ENCODE measurements at regions not wholly inside any gene's neighbourhood (a gene's known extent, or its start where the extent isn't known, plus 50 kb on each side); places are given as distances from the start of the nearest gene placed in this dataset.

DNA sequence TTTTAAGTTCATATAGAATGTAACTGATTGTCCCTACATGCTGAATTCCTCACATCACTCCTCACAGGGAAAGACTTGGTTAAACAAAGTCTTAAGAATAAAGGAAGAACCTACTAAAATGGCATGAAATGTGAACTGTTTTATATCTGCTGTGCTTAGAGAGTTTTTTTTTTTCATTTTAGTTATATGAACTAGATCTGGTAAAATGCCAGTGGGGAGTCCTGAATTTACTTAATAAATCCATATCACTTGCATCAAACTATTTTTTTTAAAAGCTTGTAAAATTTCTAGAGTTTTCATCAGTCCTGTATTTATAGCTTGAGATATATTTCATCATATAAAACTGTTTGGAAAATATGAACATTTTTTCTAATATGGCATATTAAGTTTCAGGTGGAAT, 1528.6 kb downstream of the EFNA5 start:
- no peak overlapping the region for H3K4me3 ChIP-seq (ENCODE audit: low read depth, low read length)
- no peak for DNase-seq (ENCODE audit: low read depth)
- H3K36me3 ChIP-seq (ENCODE audit: control insufficient read depth, insufficient read depth, low read length), result no peaks in the 10 kb centered on the region
- H3K27me3 ChIP-seq (ENCODE audit: control insufficient read depth, insufficient read depth, low read length), result no peaks in the 10 kb centered on the region
- TF ChIP-seq, protein P1, sequence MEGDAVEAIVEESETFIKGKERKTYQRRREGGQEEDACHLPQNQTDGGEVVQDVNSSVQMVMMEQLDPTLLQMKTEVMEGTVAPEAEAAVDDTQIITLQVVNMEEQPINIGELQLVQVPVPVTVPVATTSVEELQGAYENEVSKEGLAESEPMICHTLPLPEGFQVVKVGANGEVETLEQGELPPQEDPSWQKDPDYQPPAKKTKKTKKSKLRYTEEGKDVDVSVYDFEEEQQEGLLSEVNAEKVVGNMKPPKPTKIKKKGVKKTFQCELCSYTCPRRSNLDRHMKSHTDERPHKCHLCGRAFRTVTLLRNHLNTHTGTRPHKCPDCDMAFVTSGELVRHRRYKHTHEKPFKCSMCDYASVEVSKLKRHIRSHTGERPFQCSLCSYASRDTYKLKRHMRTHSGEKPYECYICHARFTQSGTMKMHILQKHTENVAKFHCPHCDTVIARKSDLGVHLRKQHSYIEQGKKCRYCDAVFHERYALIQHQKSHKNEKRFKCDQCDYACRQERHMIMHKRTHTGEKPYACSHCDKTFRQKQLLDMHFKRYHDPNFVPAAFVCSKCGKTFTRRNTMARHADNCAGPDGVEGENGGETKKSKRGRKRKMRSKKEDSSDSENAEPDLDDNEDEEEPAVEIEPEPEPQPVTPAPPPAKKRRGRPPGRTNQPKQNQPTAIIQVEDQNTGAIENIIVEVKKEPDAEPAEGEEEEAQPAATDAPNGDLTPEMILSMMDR (IDR thresholded peaks at IDR 0.05; ENCODE audit: insufficient read depth, low read length, poor library complexity, severe bottlenecking), result no peak

DNA sequence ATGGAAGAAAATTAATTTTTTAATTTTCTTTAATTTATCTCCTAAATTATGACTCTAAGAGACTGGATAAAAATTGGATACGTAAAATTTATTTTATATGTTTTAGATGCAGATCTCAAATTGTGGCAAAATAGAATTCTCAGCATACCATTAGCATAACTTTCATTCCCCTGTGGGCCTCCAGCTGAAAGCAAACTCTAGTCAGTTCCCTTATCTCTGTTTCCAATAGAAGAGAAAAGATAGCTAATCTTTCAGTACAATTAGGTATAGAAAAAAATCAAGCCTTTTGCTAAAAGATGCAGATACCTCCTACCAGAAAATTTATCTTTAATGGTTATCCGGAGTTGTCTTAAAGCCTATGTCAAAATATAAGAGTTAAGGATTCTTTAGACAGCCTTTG, 1530.6 kb downstream of the EFNA5 start:
- TF ChIP-seq, protein P1 (IDR thresholded peaks at IDR 0.05; ENCODE audit: insufficient read depth, low read length, poor library complexity, severe bottlenecking), result no peak
- H3K27me3 ChIP-seq (ENCODE audit: control insufficient read depth, insufficient read depth, low read length), result no peaks in the 10 kb centered on the region
- DNase-seq (ENCODE audit: low read depth), result no peak
- no peaks in the 10 kb centered on the region for H3K36me3 ChIP-seq (ENCODE audit: control insufficient read depth, insufficient read depth, low read length)
- H3K4me3 ChIP-seq (ENCODE audit: low read depth, low read length), result no peak overlapping the region

DNA sequence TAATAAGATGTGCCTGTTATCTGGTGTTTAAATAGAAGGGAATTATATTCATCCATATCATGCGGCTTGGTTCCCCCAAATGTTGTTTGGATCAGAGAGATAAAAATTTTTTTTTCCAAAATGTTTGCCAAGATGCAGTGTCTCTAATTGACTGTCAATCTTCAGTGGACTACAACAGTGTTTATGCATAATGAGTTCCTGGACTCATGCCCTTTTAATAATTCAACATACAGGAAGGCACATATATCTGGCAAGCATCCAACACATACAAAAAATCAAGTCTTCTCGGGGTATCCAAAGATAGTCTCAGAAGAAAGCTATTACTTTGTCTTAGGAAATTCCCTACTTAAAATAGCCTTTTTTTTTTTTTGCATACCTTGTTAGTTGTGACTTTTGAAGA, 1534.7 kb downstream of the EFNA5 start:
- H3K36me3 ChIP-seq (ENCODE audit: control insufficient read depth, insufficient read depth, low read length), result no peaks in the 10 kb centered on the region
- TF ChIP-seq, protein P1 (IDR thresholded peaks at IDR 0.05; ENCODE audit: insufficient read depth, low read length, poor library complexity, severe bottlenecking), result no peak
- no peak for DNase-seq (ENCODE audit: low read depth)
- no peaks in the 10 kb centered on the region for H3K27me3 ChIP-seq (ENCODE audit: control insufficient read depth, insufficient read depth, low read length)
- H3K4me3 ChIP-seq (ENCODE audit: low read depth, low read length), result no peak overlapping the region

DNA sequence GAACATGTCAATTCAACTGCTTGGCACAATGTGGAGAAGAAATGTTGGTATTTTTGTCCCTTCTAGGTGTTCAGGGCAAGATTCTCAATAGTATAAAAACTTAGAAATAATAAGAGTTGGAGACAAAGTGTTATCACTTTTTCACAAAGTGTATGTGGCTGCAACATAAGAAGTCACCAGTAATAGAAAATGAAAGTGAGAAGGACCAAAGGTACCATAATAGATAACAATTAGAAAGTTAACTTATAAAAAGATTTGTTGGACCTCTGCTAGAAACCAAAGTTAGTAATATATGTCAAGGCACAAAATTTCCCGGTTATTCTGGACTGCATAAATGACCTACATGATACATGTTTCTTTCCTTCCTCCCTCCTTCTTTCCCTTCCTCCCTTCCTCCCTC, 1535.3 kb downstream of the EFNA5 start:
- Histone ChIP-seq H3K36me3 (ENCODE audit: control insufficient read depth, insufficient read depth, low read length) (no peaks in the 10 kb centered on the region), H3K4me3 (ENCODE audit: low read depth, low read length) (no peak overlapping the region), H3K27me3 (ENCODE audit: control insufficient read depth, insufficient read depth, low read length) (no peaks in the 10 kb centered on the region)
- TF ChIP-seq, protein P1 (IDR thresholded peaks at IDR 0.05; ENCODE audit: insufficient read depth, low read length, poor library complexity, severe bottlenecking), result no peak
- DNase-seq (ENCODE audit: low read depth), result no peak

DNA sequence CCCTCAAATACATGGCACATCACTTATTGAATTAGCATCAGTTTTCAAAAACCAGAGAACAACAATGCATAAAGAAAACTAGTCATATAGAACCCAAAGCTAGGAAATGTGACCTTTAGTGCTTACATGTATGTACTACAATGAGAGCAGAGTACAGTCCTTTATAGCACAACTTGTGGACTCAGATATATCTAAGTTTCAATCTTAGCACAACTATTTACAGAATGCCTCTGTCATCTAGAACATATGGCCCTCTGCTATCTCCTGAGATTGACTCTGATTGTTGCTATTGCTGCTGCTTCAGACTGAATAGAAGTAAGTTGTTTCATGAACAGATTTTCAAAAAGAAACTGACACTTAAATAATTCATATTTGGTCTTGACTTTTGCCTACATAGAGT, 1536.2 kb downstream of the EFNA5 start:
- Histone ChIP-seq H3K27me3 (ENCODE audit: control insufficient read depth, insufficient read depth, low read length) (no peaks in the 10 kb centered on the region), H3K36me3 (ENCODE audit: control insufficient read depth, insufficient read depth, low read length) (no peaks in the 10 kb centered on the region), H3K4me3 (ENCODE audit: low read depth, low read length) (no peak overlapping the region)
- TF ChIP-seq, protein P1 (IDR thresholded peaks at IDR 0.05; ENCODE audit: insufficient read depth, low read length, poor library complexity, severe bottlenecking), result no peak
- no peak for DNase-seq (ENCODE audit: low read depth)

DNA sequence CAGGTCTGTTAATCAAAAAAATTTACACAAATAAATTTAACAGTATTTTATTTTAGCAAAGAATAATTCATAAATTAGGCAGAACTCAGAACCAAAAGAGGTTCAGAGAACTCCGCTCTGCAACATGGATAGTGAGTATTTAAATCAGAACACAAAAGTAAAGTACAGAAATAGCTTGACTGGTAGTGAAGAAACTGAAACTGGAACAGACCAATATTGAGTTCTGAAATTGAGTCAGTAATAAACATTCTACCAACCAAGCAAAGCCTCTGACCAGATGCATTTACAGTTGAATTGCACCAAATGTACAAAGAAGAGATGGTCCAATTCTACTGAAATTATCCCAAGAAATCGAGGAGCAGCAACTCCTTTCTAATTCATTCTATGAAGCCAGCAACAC, 1542.8 kb downstream of the EFNA5 start:
- no peak for DNase-seq (ENCODE audit: low read depth)
- TF ChIP-seq, protein P1 (IDR thresholded peaks at IDR 0.05; ENCODE audit: insufficient read depth, low read length, poor library complexity, severe bottlenecking), result no peak
- no peaks in the 10 kb centered on the region for H3K27me3 ChIP-seq (ENCODE audit: control insufficient read depth, insufficient read depth, low read length)
- no peak overlapping the region for H3K4me3 ChIP-seq (ENCODE audit: low read depth, low read length)
- no peaks in the 10 kb centered on the region for H3K36me3 ChIP-seq (ENCODE audit: control insufficient read depth, insufficient read depth, low read length)
